HAP-1 (cell line): ENCODE measurements at regions not wholly inside any gene's neighbourhood (a gene's known extent, or its start where the extent isn't known, plus 50 kb on each side); places are given as distances from the start of the nearest gene placed in this dataset.

Experiments
- DNase-seq, 2 experiments: peaks; one replicate each; pipeline ENCODE4 v3.0.0-alpha.2; 2016 to 2020; ENCODE audit warnings: low spot score in 2 of 2
- H3K27me3 ChIP-seq: fragments of 250-450 bp; sonication (Bioruptor Pico); 2 replicates; pipeline ENCODE4 v1.5.1; 2020; ENCODE audit warnings: low read depth, mild to moderate bottlenecking, moderate library complexity
- H3K36me3 ChIP-seq: fragments of 250-450 bp; sonication (Bioruptor Pico); replicated peaks from 2 replicates; pipeline ENCODE4 v1.5.1; 2020; ENCODE audit warnings: mild to moderate bottlenecking
- H3K4me1 ChIP-seq: fragments of 250-450 bp; sonication (Bioruptor Pico); 2 replicates; pipeline ENCODE4 v1.5.1; 2020; ENCODE audit warnings: mild to moderate bottlenecking
- H3K4me3 ChIP-seq: fragments of 250-450 bp; sonication (Bioruptor Pico); 2 replicates; pipeline ENCODE4 v1.5.1; 2020; ENCODE audit warnings: mild to moderate bottlenecking, moderate library complexity
- H3K9me3 ChIP-seq: fragments of 250-450 bp; sonication (Bioruptor Pico); 2 replicates; pipeline ENCODE4 v1.5.1; 2020; ENCODE audit warnings: mild to moderate bottlenecking, moderate library complexity
- in situ Hi-C: fragments of 300-500 bp; cut with MboI; formaldehyde crosslinking; loops from 3 replicates; pipeline ENCODE4 v1.14.3; 2020; ENCODE audit warnings: low sequenced_read_pairs, inconsistent platforms, mixed read lengths

DNA sequence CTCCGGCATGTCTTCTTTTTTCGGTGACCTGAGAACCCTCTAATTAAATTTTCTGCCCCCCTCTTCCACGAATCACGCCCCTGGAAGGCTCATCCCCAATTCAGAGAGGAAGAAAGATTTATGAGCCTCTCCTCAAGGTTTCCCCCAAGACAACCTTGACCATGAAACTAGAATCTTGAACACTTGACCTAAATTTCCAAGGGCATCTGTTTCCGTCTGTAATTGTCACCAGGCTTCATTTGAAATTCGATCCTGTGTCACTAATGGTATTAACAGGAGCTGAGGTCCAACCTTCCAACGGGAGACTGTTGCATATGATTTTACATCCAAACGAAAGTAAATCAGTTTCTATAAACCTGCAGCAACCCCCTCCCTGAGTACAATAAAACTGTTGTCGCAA is 139.9 kb upstream of the ZIC3 start:
- Histone ChIP-seq H3K4me1 (peaks cover 23% of the 10 kb centered on the region), H3K9me3 (peaks cover 4% of the 10 kb centered on the region; the same call in 1 of the 2 replicates), H3K36me3 (no peaks in the 10 kb centered on the region), H3K4me3 (no peak overlapping the region), H3K27me3 (no peaks in the 10 kb centered on the region; the same call in 1 of the 2 replicates)
- DNase-seq, result no peak
- in situ Hi-C loops, result no loop called here

- H3K27me3 ChIP-seq, result no peaks in the 10 kb centered on the region
- no peak overlapping the region for H3K4me3 ChIP-seq
- H3K9me3 ChIP-seq, result peaks cover 4% of the 10 kb centered on the region; the same call in 1 of the 2 replicates
- DNase-seq, result no peak
- H3K4me1 ChIP-seq, result peaks cover 23% of the 10 kb centered on the region
- no peaks in the 10 kb centered on the region for H3K36me3 ChIP-seq
- in situ Hi-C loops, result no loop called here
Observed at GRCh38 chrX:137425273-137425902, 140.5 kb upstream of the ZIC3 start.

DNA sequence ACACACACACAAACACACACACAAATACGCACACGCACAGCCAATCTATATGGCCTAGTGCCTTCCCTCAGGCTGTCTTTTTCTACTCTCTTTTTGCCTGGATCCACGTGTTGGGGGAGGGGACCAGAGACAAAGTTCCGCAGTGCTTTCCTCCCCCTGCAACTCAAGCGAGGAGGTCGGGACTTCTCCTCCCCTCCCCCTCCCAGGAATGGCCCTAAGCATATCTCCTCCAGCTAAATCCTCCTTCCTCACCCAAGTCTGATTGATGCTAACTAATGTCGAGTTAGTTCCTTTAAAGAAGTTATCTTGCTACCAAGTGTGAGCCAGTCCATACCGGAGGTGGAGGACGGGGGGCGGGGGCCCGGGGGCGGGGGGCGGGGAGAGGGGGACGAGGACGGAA is 141.2 kb upstream of the ZIC3 start:
- Histone ChIP-seq H3K4me3 (no peak overlapping the region), H3K4me1 (peaks cover 23% of the 10 kb centered on the region), H3K36me3 (no peaks in the 10 kb centered on the region), H3K27me3 (no peaks in the 10 kb centered on the region), H3K9me3 (peaks cover 4% of the 10 kb centered on the region; the same call in 1 of the 2 replicates)
- in situ Hi-C loops, result no loop called here
- DNase-seq, result no peak

- Histone ChIP-seq H3K4me1 (peaks cover 23% of the 10 kb centered on the region), H3K27me3 (no peaks in the 10 kb centered on the region), H3K9me3 (no peaks in the 10 kb centered on the region; the same call in 1 of the 2 replicates), H3K36me3 (no peaks in the 10 kb centered on the region), H3K4me3 (no peak overlapping the region)
- in situ Hi-C loops, result no loop called here
- DNase-seq, result peak; percentile 58 to 94
Observed at GRCh38 chrX:137423241-137423640, 142.7 kb upstream of the ZIC3 start.

DNA sequence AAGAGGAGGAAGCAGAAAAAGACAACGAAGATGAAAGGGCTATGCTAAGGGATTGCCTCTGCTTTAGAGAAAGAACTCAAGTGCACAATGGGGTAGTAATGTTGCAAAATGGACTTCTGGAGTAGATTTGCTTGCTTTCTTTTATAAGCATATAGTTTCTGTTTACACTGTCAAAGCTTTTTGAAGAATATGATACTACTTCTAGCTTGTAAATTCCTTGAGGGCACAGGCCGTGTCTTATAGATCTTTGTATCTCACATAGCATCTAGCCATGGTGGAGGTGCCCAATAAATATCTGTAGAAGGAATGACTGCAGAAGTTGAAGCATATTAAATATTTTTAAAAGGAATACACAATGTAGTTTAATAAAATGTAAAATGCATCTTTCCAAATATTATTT is 147.8 kb upstream of the ZIC3 start:
- no peak for DNase-seq
- no peak overlapping the region for H3K4me3 ChIP-seq
- peaks cover 10% of the 10 kb centered on the region for H3K4me1 ChIP-seq
- no peaks in the 10 kb centered on the region for H3K27me3 ChIP-seq
- in situ Hi-C loops, result no loop called here
- no peaks in the 10 kb centered on the region for H3K36me3 ChIP-seq
- H3K9me3 ChIP-seq, result no peaks in the 10 kb centered on the region

- in situ Hi-C loops, result no loop called here
- no peaks in the 10 kb centered on the region for H3K9me3 ChIP-seq
- H3K4me1 ChIP-seq, result no peaks in the 10 kb centered on the region
- no peak for DNase-seq
- H3K27me3 ChIP-seq, result no peaks in the 10 kb centered on the region; the same call in 1 of the 2 replicates
- H3K4me3 ChIP-seq, result no peak overlapping the region
- no peaks in the 10 kb centered on the region for H3K36me3 ChIP-seq
Observed at GRCh38 chrX:137413190-137413589, 152.7 kb upstream of the ZIC3 start.

DNA sequence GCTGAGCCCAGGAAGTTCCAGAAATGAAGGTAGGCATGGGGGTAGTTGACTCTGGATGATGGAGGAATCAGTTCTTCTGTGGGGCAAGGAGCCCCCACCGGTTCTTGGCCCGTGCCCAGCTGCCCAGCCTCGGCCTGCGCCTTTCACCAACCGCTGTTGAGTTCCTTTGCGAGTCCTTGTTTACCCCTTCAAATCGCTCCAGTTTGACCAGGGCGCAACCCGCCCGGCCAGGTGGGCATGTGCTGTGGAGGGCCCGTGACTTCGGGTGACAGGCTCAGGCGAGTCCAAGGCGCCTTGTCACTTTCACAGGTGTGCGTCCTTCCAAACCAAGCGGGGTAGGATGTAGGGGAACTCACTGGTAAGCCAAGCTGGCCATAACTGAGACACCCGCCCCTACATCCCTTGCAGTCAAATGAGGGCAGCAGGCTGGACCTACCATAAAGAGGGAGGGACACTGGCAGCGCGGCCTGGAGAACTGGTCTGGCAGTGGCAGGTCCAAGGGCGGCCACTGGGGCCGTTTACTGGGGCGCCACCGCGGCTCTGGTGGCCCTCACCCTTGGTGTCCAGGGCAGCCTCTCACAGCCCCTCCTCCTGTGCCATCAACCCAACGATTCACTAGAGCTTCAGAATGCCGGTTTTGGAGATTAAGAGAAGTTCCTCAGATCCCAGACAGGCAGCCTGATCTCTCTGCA is 160.3 kb upstream of the ZIC3 start:
- H3K9me3 ChIP-seq, result no peaks in the 10 kb centered on the region
- in situ Hi-C loops, result no loop called here
- no peak overlapping the region for H3K4me3 ChIP-seq

DNA sequence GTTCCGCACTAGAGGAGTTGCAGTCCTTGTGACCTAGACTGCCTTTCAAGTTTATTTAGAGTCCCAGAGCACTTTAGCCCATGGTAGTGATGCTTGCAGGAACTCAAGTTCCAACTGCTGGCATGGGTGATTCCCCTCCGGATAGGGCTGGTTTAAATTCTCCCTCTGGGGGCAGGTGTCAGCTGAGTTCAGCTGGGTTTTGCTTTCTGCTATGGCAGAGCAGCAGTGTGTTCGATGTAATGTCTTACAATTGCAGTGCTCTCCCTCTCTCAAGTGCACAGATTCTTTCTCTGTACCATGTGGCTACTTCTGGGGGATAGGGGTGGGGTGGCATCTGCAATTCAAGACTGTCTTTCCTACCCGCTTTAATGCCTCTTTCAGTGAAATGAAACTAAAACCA is 164.8 kb upstream of the ZIC3 start:
- in situ Hi-C loops, result no loop called here
- H3K27me3 ChIP-seq, result no peaks in the 10 kb centered on the region

More for the DNA sequence above, 160.3 kb upstream of the ZIC3 start:
- no peak for DNase-seq
- no peaks in the 10 kb centered on the region for H3K4me1 ChIP-seq
- no peaks in the 10 kb centered on the region for H3K27me3 ChIP-seq
- no peaks in the 10 kb centered on the region for H3K36me3 ChIP-seq

DNA sequence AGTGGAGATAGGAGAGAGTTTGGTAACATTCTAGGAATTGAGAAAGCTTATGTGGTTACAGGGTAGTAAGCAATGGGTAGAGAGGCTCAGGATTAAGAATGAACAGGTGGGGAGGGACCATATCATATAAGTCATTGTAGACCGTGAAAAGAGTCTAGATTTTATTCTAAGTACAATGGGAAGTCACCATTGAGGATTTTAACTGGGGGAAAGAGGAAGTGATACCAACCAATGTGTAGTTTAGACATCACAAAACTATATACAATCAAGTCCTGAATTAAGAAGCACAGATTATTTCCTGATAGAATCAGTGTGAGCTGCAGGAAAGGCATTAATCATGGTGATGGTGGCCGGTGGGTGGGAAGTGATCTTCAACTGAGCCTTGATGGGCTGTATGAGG is 178.3 kb upstream of the ZIC3 start:
- Histone ChIP-seq H3K27me3 (no peaks in the 10 kb centered on the region), H3K36me3 (no peaks in the 10 kb centered on the region), H3K9me3 (no peaks in the 10 kb centered on the region), H3K4me1 (no peaks in the 10 kb centered on the region), H3K4me3 (no peak overlapping the region)
- no peak for DNase-seq
- in situ Hi-C loops, result no loop called here

More for the DNA sequence above, 164.8 kb upstream of the ZIC3 start:
- Histone ChIP-seq H3K36me3 (no peaks in the 10 kb centered on the region), H3K9me3 (no peaks in the 10 kb centered on the region), H3K4me3 (no peak overlapping the region), H3K4me1 (no peaks in the 10 kb centered on the region)
- no peak for DNase-seq

GRCh38 chrX:137366018-137366633 is 199.8 kb upstream of the ZIC3 start:
- H3K36me3 ChIP-seq, result no peaks in the 10 kb centered on the region
- DNase-seq, result no peak
- in situ Hi-C loops, result no loop called here
- H3K27me3 ChIP-seq, result peaks cover 8% of the 10 kb centered on the region
- no peak overlapping the region for H3K4me3 ChIP-seq
- no peaks in the 10 kb centered on the region for H3K9me3 ChIP-seq
- H3K4me1 ChIP-seq, result no peaks in the 10 kb centered on the region

DNA sequence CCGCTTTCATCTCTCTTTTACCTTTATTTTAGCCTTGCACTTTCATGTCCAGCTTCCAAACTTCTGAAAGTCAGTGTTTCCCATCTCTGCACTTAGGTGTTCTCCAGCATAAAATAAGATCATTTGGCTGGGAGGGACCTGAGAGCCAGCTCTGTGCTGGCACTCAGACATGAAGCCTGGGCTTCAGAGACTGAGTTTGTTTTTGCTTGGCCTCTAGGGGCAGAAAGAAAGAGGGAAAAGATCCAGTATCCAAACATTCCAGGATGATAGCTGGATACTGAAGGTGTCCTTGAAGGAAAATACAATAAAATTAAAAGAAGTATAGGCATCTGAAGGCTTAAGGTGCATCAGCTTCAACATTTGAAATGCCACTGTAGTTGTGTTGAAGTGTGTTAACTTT is 202.4 kb upstream of the ZIC3 start:
- H3K27me3 ChIP-seq, result peaks cover 8% of the 10 kb centered on the region
- H3K36me3 ChIP-seq, result no peaks in the 10 kb centered on the region
- H3K4me3 ChIP-seq, result no peak overlapping the region
- H3K4me1 ChIP-seq, result no peaks in the 10 kb centered on the region
- no peaks in the 10 kb centered on the region for H3K9me3 ChIP-seq
- in situ Hi-C loops, result no loop called here
- DNase-seq, result no peak

GRCh38 chrX:137362583-137362982 is 203.3 kb upstream of the ZIC3 start:
- H3K9me3 ChIP-seq, result no peaks in the 10 kb centered on the region
- H3K4me1 ChIP-seq, result no peaks in the 10 kb centered on the region
- no peaks in the 10 kb centered on the region for H3K36me3 ChIP-seq
- in situ Hi-C loops, result no loop called here
- no peak overlapping the region for H3K4me3 ChIP-seq
- H3K27me3 ChIP-seq, result peaks cover 4% of the 10 kb centered on the region; the same call in 1 of the 2 replicates
- DNase-seq, result no peak

DNA sequence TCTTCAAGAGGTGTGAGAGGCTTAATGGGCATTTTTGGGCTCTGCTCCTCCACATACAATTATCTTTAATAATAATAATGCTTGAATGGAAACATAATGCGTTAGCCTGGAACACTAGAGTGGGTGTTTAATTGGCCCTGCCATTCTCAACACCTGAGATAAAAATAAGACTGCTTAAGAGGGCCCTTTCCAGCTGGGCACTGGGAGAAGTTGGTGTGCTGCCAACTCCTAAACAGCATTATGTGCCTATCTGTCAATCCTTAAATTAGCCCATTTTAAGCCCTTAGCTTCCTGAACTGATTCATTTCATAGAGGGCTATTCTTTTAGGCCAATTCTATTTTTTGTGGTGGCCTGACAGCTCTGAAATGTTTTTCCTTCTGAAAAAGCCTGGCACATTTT is 211.1 kb upstream of the ZIC3 start:
- in situ Hi-C loops, result no loop called here
- Histone ChIP-seq H3K36me3 (no peaks in the 10 kb centered on the region), H3K4me3 (no peak overlapping the region), H3K4me1 (no peaks in the 10 kb centered on the region), H3K9me3 (no peaks in the 10 kb centered on the region), H3K27me3 (no peaks in the 10 kb centered on the region; the same call in 1 of the 2 replicates)
- no peak for DNase-seq

GRCh38 chrX:137353404-137353803 is 212.5 kb upstream of the ZIC3 start:
- DNase-seq, result no peak
- Histone ChIP-seq H3K36me3 (no peaks in the 10 kb centered on the region), H3K4me1 (no peaks in the 10 kb centered on the region), H3K4me3 (no peak overlapping the region), H3K9me3 (no peaks in the 10 kb centered on the region), H3K27me3 (no peaks in the 10 kb centered on the region; the same call in 1 of the 2 replicates)
- in situ Hi-C loops, result no loop called here
